ENCODE measurements at regions not wholly inside any gene's neighbourhood (a gene's known extent, or its start where the extent isn't known, plus 50 kb on each side); places are given as distances from the start of the nearest gene placed in this dataset.

DNA sequence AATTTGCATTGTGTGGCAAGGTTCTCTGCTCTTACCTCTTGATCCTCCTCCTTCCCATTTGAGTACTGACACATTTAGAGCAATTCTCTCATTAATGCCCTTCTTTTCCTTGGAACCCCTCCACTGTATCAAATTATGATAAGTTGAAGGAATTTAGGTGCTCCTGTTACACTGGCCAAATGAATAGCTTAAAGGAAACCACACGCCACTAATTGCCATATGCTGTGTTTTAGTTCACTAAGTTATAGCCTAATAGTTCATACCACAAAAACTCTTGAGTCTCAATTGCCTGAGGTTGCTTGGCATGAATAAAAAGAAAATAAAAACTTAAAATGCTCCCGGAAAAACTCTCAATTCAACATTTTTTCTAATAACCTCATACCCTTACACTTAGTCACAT, 1239.3 kb downstream of the EPHA7 start:
- H3K4me2 ChIP-seq (ENCODE audit: low read length) = no peak overlapping the region
- H3K9me3 ChIP-seq (ENCODE audit: low read length) = no peaks in the 10 kb centered on the region
- H3K27ac ChIP-seq (ENCODE audit: low read length) = no peak overlapping the region
- no peaks in the 10 kb centered on the region for H3K27me3 ChIP-seq (ENCODE audit: insufficient read depth, low read depth, low read length)
- no peak overlapping the region for H3K9ac ChIP-seq (ENCODE audit: low read length)
- H2AFZ ChIP-seq (ENCODE audit: low read depth, low read length) = no peak overlapping the region
- H3K4me3 ChIP-seq (ENCODE audit: low read length) = no peak overlapping the region
- H3F3A ChIP-seq (ENCODE audit: insufficient read depth, low read length, poor library complexity, severe bottlenecking) = no peaks in the 10 kb centered on the region
- no peaks in the 10 kb centered on the region for H3K79me2 ChIP-seq (replicated peaks; ENCODE audit: insufficient read depth, low read length)
- H3K36me3 ChIP-seq (ENCODE audit: insufficient read depth, low read length) = no peaks in the 10 kb centered on the region
- no peaks in the 10 kb centered on the region for H4K20me1 ChIP-seq (ENCODE audit: insufficient read depth)
- TF ChIP-seq EZH2 (IDR thresholded peaks at IDR 0.05; ENCODE audit: borderline replicate concordance, insufficient read depth, low read length, poor library complexity, severe bottlenecking) = no peak
- TF ChIP-seq, protein P1, sequence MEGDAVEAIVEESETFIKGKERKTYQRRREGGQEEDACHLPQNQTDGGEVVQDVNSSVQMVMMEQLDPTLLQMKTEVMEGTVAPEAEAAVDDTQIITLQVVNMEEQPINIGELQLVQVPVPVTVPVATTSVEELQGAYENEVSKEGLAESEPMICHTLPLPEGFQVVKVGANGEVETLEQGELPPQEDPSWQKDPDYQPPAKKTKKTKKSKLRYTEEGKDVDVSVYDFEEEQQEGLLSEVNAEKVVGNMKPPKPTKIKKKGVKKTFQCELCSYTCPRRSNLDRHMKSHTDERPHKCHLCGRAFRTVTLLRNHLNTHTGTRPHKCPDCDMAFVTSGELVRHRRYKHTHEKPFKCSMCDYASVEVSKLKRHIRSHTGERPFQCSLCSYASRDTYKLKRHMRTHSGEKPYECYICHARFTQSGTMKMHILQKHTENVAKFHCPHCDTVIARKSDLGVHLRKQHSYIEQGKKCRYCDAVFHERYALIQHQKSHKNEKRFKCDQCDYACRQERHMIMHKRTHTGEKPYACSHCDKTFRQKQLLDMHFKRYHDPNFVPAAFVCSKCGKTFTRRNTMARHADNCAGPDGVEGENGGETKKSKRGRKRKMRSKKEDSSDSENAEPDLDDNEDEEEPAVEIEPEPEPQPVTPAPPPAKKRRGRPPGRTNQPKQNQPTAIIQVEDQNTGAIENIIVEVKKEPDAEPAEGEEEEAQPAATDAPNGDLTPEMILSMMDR (IDR thresholded peaks at IDR 0.05; ENCODE audit: poor library complexity, severe bottlenecking) = no peak
- TF ChIP-seq EP300 (conservative IDR thresholded peaks at IDR 0.05; ENCODE audit: poor library complexity, severe bottlenecking) = no peak
- TF ChIP-seq, protein P2, sequence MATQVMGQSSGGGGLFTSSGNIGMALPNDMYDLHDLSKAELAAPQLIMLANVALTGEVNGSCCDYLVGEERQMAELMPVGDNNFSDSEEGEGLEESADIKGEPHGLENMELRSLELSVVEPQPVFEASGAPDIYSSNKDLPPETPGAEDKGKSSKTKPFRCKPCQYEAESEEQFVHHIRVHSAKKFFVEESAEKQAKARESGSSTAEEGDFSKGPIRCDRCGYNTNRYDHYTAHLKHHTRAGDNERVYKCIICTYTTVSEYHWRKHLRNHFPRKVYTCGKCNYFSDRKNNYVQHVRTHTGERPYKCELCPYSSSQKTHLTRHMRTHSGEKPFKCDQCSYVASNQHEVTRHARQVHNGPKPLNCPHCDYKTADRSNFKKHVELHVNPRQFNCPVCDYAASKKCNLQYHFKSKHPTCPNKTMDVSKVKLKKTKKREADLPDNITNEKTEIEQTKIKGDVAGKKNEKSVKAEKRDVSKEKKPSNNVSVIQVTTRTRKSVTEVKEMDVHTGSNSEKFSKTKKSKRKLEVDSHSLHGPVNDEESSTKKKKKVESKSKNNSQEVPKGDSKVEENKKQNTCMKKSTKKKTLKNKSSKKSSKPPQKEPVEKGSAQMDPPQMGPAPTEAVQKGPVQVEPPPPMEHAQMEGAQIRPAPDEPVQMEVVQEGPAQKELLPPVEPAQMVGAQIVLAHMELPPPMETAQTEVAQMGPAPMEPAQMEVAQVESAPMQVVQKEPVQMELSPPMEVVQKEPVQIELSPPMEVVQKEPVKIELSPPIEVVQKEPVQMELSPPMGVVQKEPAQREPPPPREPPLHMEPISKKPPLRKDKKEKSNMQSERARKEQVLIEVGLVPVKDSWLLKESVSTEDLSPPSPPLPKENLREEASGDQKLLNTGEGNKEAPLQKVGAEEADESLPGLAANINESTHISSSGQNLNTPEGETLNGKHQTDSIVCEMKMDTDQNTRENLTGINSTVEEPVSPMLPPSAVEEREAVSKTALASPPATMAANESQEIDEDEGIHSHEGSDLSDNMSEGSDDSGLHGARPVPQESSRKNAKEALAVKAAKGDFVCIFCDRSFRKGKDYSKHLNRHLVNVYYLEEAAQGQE (IDR thresholded peaks at IDR 0.05; ENCODE audit: borderline replicate concordance) = no peak
- TF ChIP-seq TAF1 (IDR thresholded peaks at IDR 0.05; ENCODE audit: low read depth) = no peak
- no peak for TF ChIP-seq POLR2AphosphoS5 (IDR thresholded peaks at IDR 0.05)
- TF ChIP-seq RAD21 (conservative IDR thresholded peaks at IDR 0.05) = no peak
- TF ChIP-seq SMC3 (conservative IDR thresholded peaks at IDR 0.05; ENCODE audit: poor library complexity) = no peak
- TF ChIP-seq MXI1 (conservative IDR thresholded peaks at IDR 0.05; ENCODE audit: poor library complexity, severe bottlenecking) = no peak
- H3K9me2 ChIP-seq (ENCODE audit: insufficient read depth, low read length) = no peaks in the 10 kb centered on the region

DNA sequence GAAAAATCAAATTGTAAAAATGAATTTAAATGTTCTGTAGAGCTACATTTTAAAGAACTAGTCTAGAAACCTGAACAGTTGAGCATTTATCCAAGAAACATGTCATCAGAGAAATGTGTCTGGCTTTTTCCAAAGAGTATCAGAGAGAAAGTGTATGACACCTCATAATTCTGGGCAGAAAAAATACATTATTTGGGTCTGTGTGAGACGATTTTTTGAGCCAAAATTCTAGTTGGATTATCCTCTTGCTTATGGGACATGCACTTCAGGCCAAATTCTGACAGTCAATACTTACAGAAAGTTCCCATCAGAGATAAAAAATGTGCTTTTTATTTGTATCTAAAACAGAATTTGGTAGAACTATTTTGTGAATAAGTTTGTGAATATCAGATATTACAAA, 1242.7 kb downstream of the EPHA7 start:
- H3K79me2 ChIP-seq (replicated peaks; ENCODE audit: insufficient read depth, low read length) = no peaks in the 10 kb centered on the region
- H3K4me2 ChIP-seq (ENCODE audit: low read length) = no peak overlapping the region
- no peaks in the 10 kb centered on the region for H3F3A ChIP-seq (ENCODE audit: insufficient read depth, low read length, poor library complexity, severe bottlenecking)
- H3K36me3 ChIP-seq (ENCODE audit: insufficient read depth, low read length) = no peaks in the 10 kb centered on the region
- no peaks in the 10 kb centered on the region for H3K9me2 ChIP-seq (ENCODE audit: insufficient read depth, low read length)
- no peak overlapping the region for H3K9ac ChIP-seq (ENCODE audit: low read length)
- H3K4me3 ChIP-seq (ENCODE audit: low read length) = no peak overlapping the region
- TF ChIP-seq RAD21 (conservative IDR thresholded peaks at IDR 0.05) (no peak), EZH2 (IDR thresholded peaks at IDR 0.05; ENCODE audit: borderline replicate concordance, insufficient read depth, low read length, poor library complexity, severe bottlenecking) (no peak), TAF1 (IDR thresholded peaks at IDR 0.05; ENCODE audit: low read depth) (no peak), MXI1 (conservative IDR thresholded peaks at IDR 0.05; ENCODE audit: poor library complexity, severe bottlenecking) (no peak), EP300 (conservative IDR thresholded peaks at IDR 0.05; ENCODE audit: poor library complexity, severe bottlenecking) (no peak)
- H4K20me1 ChIP-seq (ENCODE audit: insufficient read depth) = no peaks in the 10 kb centered on the region
- no peaks in the 10 kb centered on the region for H3K9me3 ChIP-seq (ENCODE audit: low read length)
- H2AFZ ChIP-seq (ENCODE audit: low read depth, low read length) = no peak overlapping the region
- no peak overlapping the region for H3K27ac ChIP-seq (ENCODE audit: low read length)
- no peaks in the 10 kb centered on the region for H3K27me3 ChIP-seq (ENCODE audit: insufficient read depth, low read depth, low read length)
